ENCODE measurements at regions not wholly inside any gene's neighbourhood (a gene's known extent, or its start where the extent isn't known, plus 50 kb on each side); places are given as distances from the start of the nearest gene placed in this dataset.

- Histone ChIP-seq H2AFZ (ENCODE audit: low read depth, low read length, severe bottlenecking) (no peak overlapping the region), H3F3A (ENCODE audit: insufficient read depth) (no peaks in the 10 kb centered on the region), H4K20me1 (ENCODE audit: low read depth, low read length) (no peaks in the 10 kb centered on the region)
Observed at GRCh38 chr1:94301186-94301585, 63.8 kb upstream of the ARHGAP29 start.

DNA sequence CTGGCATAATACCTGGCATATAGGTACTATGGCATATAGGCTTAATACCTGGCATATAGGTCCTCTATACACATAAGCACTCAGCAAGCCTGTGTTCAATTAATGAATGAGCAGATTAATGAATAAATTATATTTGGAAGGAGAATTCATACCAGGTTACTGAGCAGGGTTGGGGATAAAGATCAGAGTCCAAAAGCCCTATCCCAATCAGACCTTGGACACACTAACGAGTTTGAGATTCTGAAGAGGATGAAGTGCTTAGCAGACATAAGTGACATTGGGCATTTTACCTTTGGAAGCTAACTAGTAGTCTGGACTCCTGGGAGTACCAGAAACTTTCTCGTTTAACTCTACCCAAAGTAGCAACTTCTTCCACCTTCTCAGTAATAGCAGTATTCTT is 63.3 kb upstream of the ARHGAP29 start:
- H3K9me2 ChIP-seq (replicated peaks; ENCODE audit: insufficient read depth, low read length), result no peaks in the 10 kb centered on the region
- H3K27ac ChIP-seq (ENCODE audit: low read depth, low read length), result no peak overlapping the region
- no peaks in the 10 kb centered on the region for H3K36me3 ChIP-seq (ENCODE audit: low read length)
- H3K9ac ChIP-seq (ENCODE audit: low read length), result no peak overlapping the region
- H2AFZ ChIP-seq (ENCODE audit: low read depth, low read length, severe bottlenecking), result no peak overlapping the region
- no peak for TF ChIP-seq EZH2phosphoT487 (conservative IDR thresholded peaks at IDR 0.05; ENCODE audit: low read length)
- TF ChIP-seq, protein P1, sequence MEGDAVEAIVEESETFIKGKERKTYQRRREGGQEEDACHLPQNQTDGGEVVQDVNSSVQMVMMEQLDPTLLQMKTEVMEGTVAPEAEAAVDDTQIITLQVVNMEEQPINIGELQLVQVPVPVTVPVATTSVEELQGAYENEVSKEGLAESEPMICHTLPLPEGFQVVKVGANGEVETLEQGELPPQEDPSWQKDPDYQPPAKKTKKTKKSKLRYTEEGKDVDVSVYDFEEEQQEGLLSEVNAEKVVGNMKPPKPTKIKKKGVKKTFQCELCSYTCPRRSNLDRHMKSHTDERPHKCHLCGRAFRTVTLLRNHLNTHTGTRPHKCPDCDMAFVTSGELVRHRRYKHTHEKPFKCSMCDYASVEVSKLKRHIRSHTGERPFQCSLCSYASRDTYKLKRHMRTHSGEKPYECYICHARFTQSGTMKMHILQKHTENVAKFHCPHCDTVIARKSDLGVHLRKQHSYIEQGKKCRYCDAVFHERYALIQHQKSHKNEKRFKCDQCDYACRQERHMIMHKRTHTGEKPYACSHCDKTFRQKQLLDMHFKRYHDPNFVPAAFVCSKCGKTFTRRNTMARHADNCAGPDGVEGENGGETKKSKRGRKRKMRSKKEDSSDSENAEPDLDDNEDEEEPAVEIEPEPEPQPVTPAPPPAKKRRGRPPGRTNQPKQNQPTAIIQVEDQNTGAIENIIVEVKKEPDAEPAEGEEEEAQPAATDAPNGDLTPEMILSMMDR (IDR thresholded peaks at IDR 0.05; ENCODE audit: insufficient read depth, low read length, poor library complexity, severe bottlenecking), result no peak
- no peaks in the 10 kb centered on the region for H3K9me3 ChIP-seq (ENCODE audit: insufficient read depth, low read length)
- H4K20me1 ChIP-seq (ENCODE audit: low read depth, low read length), result no peaks in the 10 kb centered on the region
- no peak overlapping the region for H3K4me2 ChIP-seq (ENCODE audit: low read depth, low read length, poor library complexity, severe bottlenecking)
- no peaks in the 10 kb centered on the region for H3K27me3 ChIP-seq (ENCODE audit: low read length)
- H3K4me3 ChIP-seq (ENCODE audit: insufficient read depth, low read length, poor library complexity, severe bottlenecking), result no peak overlapping the region
- H3F3A ChIP-seq (ENCODE audit: insufficient read depth), result no peaks in the 10 kb centered on the region
- H3K79me2 ChIP-seq (ENCODE audit: insufficient read depth, low read length), result no peaks in the 10 kb centered on the region

More at GRCh38 chr1:94301186-94301585, 63.8 kb upstream of the ARHGAP29 start:
- Histone ChIP-seq H3K9me3 (ENCODE audit: insufficient read depth, low read length) (no peaks in the 10 kb centered on the region), H3K9ac (ENCODE audit: low read length) (no peak overlapping the region), H3K4me3 (ENCODE audit: insufficient read depth, low read length, poor library complexity, severe bottlenecking) (no peak overlapping the region), H3K79me2 (ENCODE audit: insufficient read depth, low read length) (no peaks in the 10 kb centered on the region), H3K4me2 (ENCODE audit: low read depth, low read length, poor library complexity, severe bottlenecking) (no peak overlapping the region), H3K36me3 (ENCODE audit: low read length) (no peaks in the 10 kb centered on the region), H3K9me2 (replicated peaks; ENCODE audit: insufficient read depth, low read length) (no peaks in the 10 kb centered on the region), H3K27me3 (ENCODE audit: low read length) (no peaks in the 10 kb centered on the region), H3K27ac (ENCODE audit: low read depth, low read length) (no peak overlapping the region)
- TF ChIP-seq EZH2phosphoT487 (conservative IDR thresholded peaks at IDR 0.05; ENCODE audit: low read length), result no peak
- TF ChIP-seq, protein P1 (IDR thresholded peaks at IDR 0.05; ENCODE audit: insufficient read depth, low read length, poor library complexity, severe bottlenecking), result no peak

- TF ChIP-seq EZH2phosphoT487 (conservative IDR thresholded peaks at IDR 0.05; ENCODE audit: low read length), result no peak
- TF ChIP-seq, protein P1 (IDR thresholded peaks at IDR 0.05; ENCODE audit: insufficient read depth, low read length, poor library complexity, severe bottlenecking), result no peak
- Histone ChIP-seq H3K9me2 (replicated peaks; ENCODE audit: insufficient read depth, low read length) (no peaks in the 10 kb centered on the region), H3K27ac (ENCODE audit: low read depth, low read length) (no peak overlapping the region), H3K36me3 (ENCODE audit: low read length) (no peaks in the 10 kb centered on the region), H3K4me3 (ENCODE audit: insufficient read depth, low read length, poor library complexity, severe bottlenecking) (no peak overlapping the region), H3K79me2 (ENCODE audit: insufficient read depth, low read length) (no peaks in the 10 kb centered on the region), H2AFZ (ENCODE audit: low read depth, low read length, severe bottlenecking) (no peak overlapping the region), H3K27me3 (ENCODE audit: low read length) (no peaks in the 10 kb centered on the region), H4K20me1 (ENCODE audit: low read depth, low read length) (no peaks in the 10 kb centered on the region), H3K4me2 (ENCODE audit: low read depth, low read length, poor library complexity, severe bottlenecking) (no peak overlapping the region), H3K9me3 (ENCODE audit: insufficient read depth, low read length) (no peaks in the 10 kb centered on the region), H3F3A (ENCODE audit: insufficient read depth) (no peaks in the 10 kb centered on the region), H3K9ac (ENCODE audit: low read length) (no peak overlapping the region)
Observed at GRCh38 chr1:94299627-94300553, 62.5 kb upstream of the ARHGAP29 start.
